ENCODE measurements at regions not wholly inside any gene's neighbourhood (a gene's known extent, or its start where the extent isn't known, plus 50 kb on each side); places are given as distances from the start of the nearest gene placed in this dataset.

- peak; percentile 6 for DNase-seq
Observed at GRCh38 chr11:55172734-55173415, 89.1 kb upstream of the TRIM48 start.

Data from activated CD8-positive, alpha-beta memory T cell treated with anti-CD3 and anti-CD28 coated beads, Interleukin-2, amount 50 U/mL, for 4 hours (primary cell).